MM.1S (cell line): ENCODE measurements at regions not wholly inside any gene's neighbourhood (a gene's known extent, or its start where the extent isn't known, plus 50 kb on each side); places are given as distances from the start of the nearest gene placed in this dataset.

Source experiments
- DNase-seq: peaks from one replicate; pipeline ENCODE4 v3.0.0-alpha.2; 2015
- H2AFZ ChIP-seq: fragments of 300-600 bp; sonication (generic); 2 replicates; pipeline ENCODE4 v1.6.0; 2016; ENCODE audit warnings: antibody characterized with exemption, low read length
- H3F3A ChIP-seq: fragments of 300-600 bp; sonication (generic); 2 replicates; pipeline ENCODE4 v1.6.1; 2016; ENCODE audit warnings: mild to moderate bottlenecking, antibody characterized with exemption, low read length, moderate library complexity, mixed read lengths; ENCODE audit not compliant: insufficient read depth
- H3K27ac ChIP-seq: fragments of 300-600 bp; sonication (generic); 2 replicates; pipeline ENCODE4 v1.5.1; 2016; ENCODE audit warnings: mild to moderate bottlenecking, low read length
- H3K27me3 ChIP-seq: fragments of 300-600 bp; sonication (generic); replicated peaks from 2 replicates; pipeline ENCODE4 v1.6.0; 2016; ENCODE audit warnings: low read length; ENCODE audit not compliant: insufficient read depth
- H3K36me3 ChIP-seq: fragments of 300-600 bp; sonication (generic); replicated peaks from 2 replicates; pipeline ENCODE4 v1.6.1; 2016; ENCODE audit warnings: mild to moderate bottlenecking, low read length, mixed read lengths; ENCODE audit not compliant: insufficient read depth
- H3K4me1 ChIP-seq: fragments of 300-600 bp; sonication (generic); 2 replicates; pipeline ENCODE4 v1.6.1; 2016; ENCODE audit warnings: low read length, mixed read lengths
- H3K4me2 ChIP-seq: fragments of 300-600 bp; sonication (generic); 2 replicates; pipeline ENCODE4 v1.6.0; 2016; ENCODE audit warnings: low read depth, low read length
- H3K4me3 ChIP-seq: fragments of 300-600 bp; sonication (generic); 2 replicates; pipeline ENCODE4 v1.5.1; 2016; ENCODE audit warnings: low read length, mixed read lengths
- H3K79me2 ChIP-seq: fragments of 300-600 bp; sonication (generic); 2 replicates; pipeline ENCODE4 v1.6.1; 2016; ENCODE audit warnings: mixed run types, low read length, mixed read lengths
- H3K9ac ChIP-seq: fragments of 300-600 bp; sonication (generic); 2 replicates; pipeline ENCODE4 v1.6.1; 2016; ENCODE audit warnings: low read length, mixed read lengths
- H3K9me2 ChIP-seq: fragments of 300-600 bp; sonication (generic); replicated peaks from 2 replicates; pipeline ENCODE4 v1.6.1; 2016; ENCODE audit warnings: mild to moderate bottlenecking, low read length, mixed read lengths; ENCODE audit not compliant: insufficient read depth
- H3K9me3 ChIP-seq: fragments of 300-600 bp; sonication (generic); replicated peaks from 2 replicates; pipeline ENCODE4 v1.6.1; 2016; ENCODE audit warnings: mild to moderate bottlenecking, low read length, mixed read lengths; ENCODE audit not compliant: insufficient read depth
- H4K20me1 ChIP-seq: fragments of 300-600 bp; sonication (generic); 2 replicates; pipeline ENCODE4 v1.6.1; 2016; ENCODE audit warnings: mild to moderate bottlenecking, low read length, moderate library complexity, mixed read lengths; ENCODE audit not compliant: insufficient read depth
- EZH2 ChIP-seq: fragments of 300-600 bp; sonication (generic); optimal IDR thresholded peaks from 2 replicates; pipeline ENCODE3; 2017; ENCODE audit warnings: low read depth, mild to moderate bottlenecking, antibody characterized with exemption, low read length, mixed read lengths
- EZH2phosphoT487 ChIP-seq: fragments of 300-600 bp; sonication (generic); IDR thresholded peaks from 2 replicates; pipeline ENCODE4 v1.6.1; 2018; ENCODE audit warnings: antibody characterized with exemption, low read length
- TF ChIP-seq, protein P1 (sequence below): fragments of 300-600 bp; sonication (generic); IDR thresholded peaks from 2 replicates; pipeline ENCODE4 v1.5.1; 2016; ENCODE audit warnings: antibody characterized with exemption, low read length, mixed read lengths

DNA sequence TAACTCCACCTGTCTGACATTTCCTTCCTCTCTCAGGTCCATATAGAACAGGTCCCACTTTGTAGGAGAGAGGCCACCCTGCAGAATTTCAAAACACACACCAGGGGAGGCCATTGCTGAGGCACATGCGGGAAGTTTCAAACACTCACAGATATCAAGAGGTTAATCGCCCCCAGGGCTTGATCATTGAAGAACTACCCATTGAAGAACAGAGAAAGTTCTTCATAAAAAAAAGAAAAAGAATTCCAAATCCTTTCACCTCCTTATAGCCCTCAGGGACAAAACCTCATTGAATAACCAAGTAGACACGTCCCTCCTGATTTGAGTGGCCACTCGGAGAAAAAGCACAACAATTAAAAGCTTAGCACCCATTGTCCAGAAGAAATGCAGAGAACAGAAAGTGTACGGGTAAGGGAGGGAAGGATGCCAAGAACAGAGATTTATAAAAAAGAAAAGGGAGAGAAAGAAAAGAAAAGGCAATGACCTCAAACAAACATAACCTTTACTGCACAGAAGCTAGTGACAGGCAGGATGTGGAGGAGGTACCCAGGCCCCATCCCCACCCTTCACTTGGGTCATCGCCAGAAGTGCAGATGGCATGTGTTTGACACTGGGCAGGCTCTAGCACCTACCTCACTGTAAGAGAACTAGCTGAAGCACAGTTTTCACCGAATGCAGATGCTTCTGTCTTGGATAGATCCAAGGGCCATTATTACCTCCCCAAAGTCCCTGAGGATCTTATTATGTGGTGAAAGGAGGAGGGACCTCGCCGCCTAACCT, 112.3 kb upstream of the HES1 start:
- H3K9me2 ChIP-seq: no peaks in the 10 kb centered on the region
- H3K4me1 ChIP-seq: no peaks in the 10 kb centered on the region
- no peak overlapping the region for H3K27ac ChIP-seq
- no peak overlapping the region for H3K4me3 ChIP-seq
- no peaks in the 10 kb centered on the region for H3K9me3 ChIP-seq
- H3K79me2 ChIP-seq: no peaks in the 10 kb centered on the region
- no peak for DNase-seq
- no peak overlapping the region for H3K9ac ChIP-seq
- no peaks in the 10 kb centered on the region for H3K36me3 ChIP-seq
- no peaks in the 10 kb centered on the region for H4K20me1 ChIP-seq
- H3K4me2 ChIP-seq: no peak overlapping the region
- no peaks in the 10 kb centered on the region for H3F3A ChIP-seq
- no peak for TF ChIP-seq EZH2
- no peaks in the 10 kb centered on the region for H3K27me3 ChIP-seq
- H2AFZ ChIP-seq: no peak overlapping the region

GRCh38 chr3:194025119-194025518, 110.8 kb upstream of the HES1 start:
- Histone ChIP-seq H3K4me1 (peaks cover 9% of the 10 kb centered on the region), H3K9ac (no peak overlapping the region), H3K79me2 (no peaks in the 10 kb centered on the region), H3K9me2 (no peaks in the 10 kb centered on the region), H3K4me3 (no peak overlapping the region), H3K9me3 (no peaks in the 10 kb centered on the region), H3K27ac (no peak overlapping the region), H2AFZ (no peak overlapping the region), H3K27me3 (no peaks in the 10 kb centered on the region), H3F3A (no peaks in the 10 kb centered on the region), H3K4me2 (no peak overlapping the region), H4K20me1 (no peaks in the 10 kb centered on the region), H3K36me3 (no peaks in the 10 kb centered on the region)
- no peak for DNase-seq
- TF ChIP-seq EZH2phosphoT487: no peak
- TF ChIP-seq, protein P1, sequence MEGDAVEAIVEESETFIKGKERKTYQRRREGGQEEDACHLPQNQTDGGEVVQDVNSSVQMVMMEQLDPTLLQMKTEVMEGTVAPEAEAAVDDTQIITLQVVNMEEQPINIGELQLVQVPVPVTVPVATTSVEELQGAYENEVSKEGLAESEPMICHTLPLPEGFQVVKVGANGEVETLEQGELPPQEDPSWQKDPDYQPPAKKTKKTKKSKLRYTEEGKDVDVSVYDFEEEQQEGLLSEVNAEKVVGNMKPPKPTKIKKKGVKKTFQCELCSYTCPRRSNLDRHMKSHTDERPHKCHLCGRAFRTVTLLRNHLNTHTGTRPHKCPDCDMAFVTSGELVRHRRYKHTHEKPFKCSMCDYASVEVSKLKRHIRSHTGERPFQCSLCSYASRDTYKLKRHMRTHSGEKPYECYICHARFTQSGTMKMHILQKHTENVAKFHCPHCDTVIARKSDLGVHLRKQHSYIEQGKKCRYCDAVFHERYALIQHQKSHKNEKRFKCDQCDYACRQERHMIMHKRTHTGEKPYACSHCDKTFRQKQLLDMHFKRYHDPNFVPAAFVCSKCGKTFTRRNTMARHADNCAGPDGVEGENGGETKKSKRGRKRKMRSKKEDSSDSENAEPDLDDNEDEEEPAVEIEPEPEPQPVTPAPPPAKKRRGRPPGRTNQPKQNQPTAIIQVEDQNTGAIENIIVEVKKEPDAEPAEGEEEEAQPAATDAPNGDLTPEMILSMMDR: no peak
- no peak for TF ChIP-seq EZH2

- Histone ChIP-seq H3K4me1 (peaks cover 11% of the 10 kb centered on the region), H2AFZ (no peak overlapping the region)
- DNase-seq: no peak
These were observed 110.0 kb upstream of the HES1 start for GRCh38 chr3:194025951-194026350.

More at GRCh38 chr3:194025951-194026350, 110.0 kb upstream of the HES1 start:
- H3K79me2 ChIP-seq: no peaks in the 10 kb centered on the region
- H3K9ac ChIP-seq: no peak overlapping the region
- H4K20me1 ChIP-seq: no peaks in the 10 kb centered on the region
- no peak overlapping the region for H3K4me3 ChIP-seq
- no peak for TF ChIP-seq EZH2
- TF ChIP-seq EZH2phosphoT487: no peak
- TF ChIP-seq, protein P1: no peak
- no peaks in the 10 kb centered on the region for H3K36me3 ChIP-seq
- H3K27ac ChIP-seq: no peak overlapping the region
- H3F3A ChIP-seq: no peaks in the 10 kb centered on the region
- no peaks in the 10 kb centered on the region for H3K9me2 ChIP-seq
- H3K27me3 ChIP-seq: no peaks in the 10 kb centered on the region
- H3K9me3 ChIP-seq: no peaks in the 10 kb centered on the region
- H3K4me2 ChIP-seq: no peak overlapping the region
